Left forelimb (tissue), 1 donor: ENCODE measurements at regions not wholly inside any gene's neighbourhood (a gene's known extent, or its start where the extent isn't known, plus 50 kb on each side); places are given as distances from the start of the nearest gene placed in this dataset.
A peak's percentile ranks its signal among the peaks of the same experiment; 100 is the strongest.

Experiments
- DNase-seq: peaks from one replicate; pipeline ENCODE4 v3.0.0-alpha.2; 2018; ENCODE audit warnings: low spot score

GRCh38 chr20:48015141-48015910, 230.0 kb upstream of the SULF2 start:
- no peak for DNase-seq

DNA sequence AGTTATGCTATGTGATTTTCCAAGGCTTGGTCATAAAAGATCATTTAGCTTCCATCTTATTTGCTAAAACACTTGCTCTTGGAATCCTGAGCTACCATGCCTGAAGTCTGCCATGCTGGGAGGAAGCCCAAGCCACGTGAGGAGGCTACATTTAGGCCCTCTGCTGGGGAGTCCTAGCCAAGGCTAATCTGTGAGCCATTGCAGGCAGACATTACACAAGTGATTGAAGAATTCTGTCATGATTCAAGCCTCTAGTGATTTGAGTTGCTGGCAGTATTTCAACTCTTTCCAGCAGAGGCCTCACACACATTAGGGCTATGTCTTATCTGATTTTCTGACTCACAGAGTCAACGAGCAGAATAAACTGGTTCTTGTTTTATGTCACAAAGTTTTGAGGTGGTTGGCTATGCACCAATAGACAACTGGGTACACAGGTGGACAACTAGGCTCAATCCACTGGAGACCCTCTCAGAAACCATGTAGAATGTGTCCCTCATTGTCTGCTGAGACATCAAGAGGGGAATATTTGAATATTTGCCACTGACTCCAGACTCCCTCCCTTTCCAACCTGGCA, 227.2 kb upstream of the SULF2 start:
- DNase-seq: no peak

DNA sequence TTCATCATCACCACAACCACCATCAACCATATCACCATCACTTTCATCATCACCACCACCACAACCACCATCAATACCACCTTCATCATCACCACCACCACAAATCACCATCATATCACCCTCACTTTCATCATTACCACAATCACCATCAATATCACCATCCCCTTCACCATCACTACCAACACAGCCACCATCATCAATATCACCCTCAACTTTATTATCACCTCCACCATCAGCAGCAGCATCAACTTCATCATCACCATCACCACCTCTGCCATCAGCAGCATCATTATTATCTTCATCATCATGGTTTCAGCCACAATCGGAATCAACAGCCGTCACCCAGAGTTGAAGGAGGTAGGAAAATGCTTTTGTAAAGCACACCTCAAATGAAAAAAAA, 225.7 kb upstream of the SULF2 start:
- no peak for DNase-seq

DNA sequence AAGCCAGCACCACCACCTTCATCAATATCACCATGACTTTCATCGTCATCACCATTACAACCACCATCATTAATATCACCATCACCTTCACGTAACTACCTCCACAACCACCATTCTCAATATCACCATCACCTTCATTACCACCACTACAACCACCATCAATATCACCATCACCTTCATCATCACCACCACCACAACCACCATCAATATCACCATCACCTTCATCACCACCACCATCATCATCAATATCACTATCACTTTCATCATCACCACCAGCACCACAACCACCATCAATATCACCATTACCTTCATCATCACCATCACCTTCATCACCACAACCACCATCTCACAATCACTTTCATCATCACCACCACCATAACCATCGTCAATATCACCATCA, 225.3 kb upstream of the SULF2 start:
- DNase-seq: no peak

- no peak for DNase-seq
Observed at GRCh38 chr20:48008850-48009515, 223.7 kb upstream of the SULF2 start.

GRCh38 chr20:48007351-48007750, 222.1 kb upstream of the SULF2 start:
- no peak for DNase-seq

DNA sequence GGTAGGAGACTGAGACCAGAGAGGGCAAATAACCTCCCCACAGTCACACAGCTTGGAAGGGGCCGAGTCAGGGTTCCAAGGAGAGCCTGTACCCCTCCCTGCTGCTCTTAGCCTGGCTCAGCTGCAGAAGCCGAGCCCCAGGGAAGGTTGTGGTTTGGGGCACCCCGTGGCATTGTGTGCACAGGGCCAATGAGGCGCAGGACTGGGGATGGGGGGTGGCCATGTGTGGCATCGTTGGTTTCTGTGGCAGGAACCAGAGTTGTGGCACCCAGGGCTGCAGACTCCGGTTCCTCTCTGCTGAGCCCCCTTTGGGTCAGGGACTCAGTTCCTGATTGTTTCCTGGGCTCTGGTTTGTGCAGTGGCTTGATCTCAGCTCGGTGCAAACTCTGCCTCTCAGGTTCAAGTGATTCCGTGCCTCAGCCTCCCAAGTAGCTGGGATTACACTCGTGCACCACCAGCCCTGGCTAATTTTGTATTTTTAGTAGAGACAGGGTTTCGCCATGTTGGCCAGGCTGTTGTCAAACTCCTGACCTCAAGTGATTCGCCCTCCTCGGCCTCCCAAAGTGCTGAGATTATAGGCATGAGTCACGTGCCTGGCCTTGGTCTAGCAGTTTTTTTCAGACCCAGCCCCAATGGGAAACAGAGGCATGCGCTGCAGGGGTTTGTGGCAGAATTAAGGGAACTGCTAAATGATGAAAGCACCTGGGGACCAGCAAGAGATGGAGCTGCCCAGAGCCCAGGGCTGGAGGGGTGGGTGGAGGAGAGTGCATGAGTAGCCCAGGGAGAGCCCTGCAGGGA, 221.0 kb upstream of the SULF2 start:
- no peak for DNase-seq

DNA sequence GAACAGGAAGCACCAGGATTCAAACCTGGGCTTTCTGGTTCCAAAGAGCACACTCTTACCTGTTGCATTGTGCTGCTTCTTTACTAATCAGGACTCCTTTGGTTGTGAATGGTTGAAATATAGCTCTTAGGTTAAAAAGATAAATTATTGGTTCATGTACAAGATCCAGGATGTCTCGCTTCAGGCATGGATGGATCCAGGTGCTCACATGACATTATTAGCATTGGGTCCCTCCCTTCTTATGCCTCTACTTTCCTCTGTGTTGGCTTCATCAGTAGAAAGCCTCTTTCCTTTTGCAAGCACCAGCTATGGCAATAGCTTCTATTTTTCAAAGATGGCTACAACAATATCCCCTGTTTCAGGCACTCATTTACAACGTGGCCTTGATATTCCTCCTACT, 217.7 kb upstream of the SULF2 start:
- DNase-seq: no peak

GRCh38 chr20:48002517-48002970, 217.3 kb upstream of the SULF2 start:
- no peak for DNase-seq

GRCh38 chr20:47999166-47999565, 213.9 kb upstream of the SULF2 start:
- DNase-seq: no peak

GRCh38 chr20:47998736-47999135, 213.5 kb upstream of the SULF2 start:
- DNase-seq: no peak

DNA sequence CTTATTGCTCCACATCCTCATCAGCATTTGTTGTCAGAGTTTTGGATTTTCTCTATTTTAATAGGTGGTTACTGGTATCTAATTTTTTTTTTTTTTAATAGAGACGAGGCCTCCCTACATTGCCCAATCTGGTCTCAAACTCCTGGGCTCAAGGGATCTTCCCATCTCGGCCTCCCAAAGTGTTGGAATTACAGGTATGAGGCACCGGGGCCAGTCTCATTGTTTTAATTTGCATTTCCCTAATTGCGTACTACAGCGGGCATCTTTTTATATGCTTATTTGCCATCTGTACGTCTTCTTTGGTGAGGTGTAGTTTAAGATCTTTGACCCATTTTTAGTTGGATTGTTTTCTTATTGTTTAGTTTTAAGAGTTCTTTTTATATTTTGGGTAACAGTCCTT, 210.4 kb upstream of the SULF2 start:
- DNase-seq: no peak

GRCh38 chr20:47993817-47994216, 208.5 kb upstream of the SULF2 start:
- no peak for DNase-seq

- no peak for DNase-seq
Observed at GRCh38 chr20:47993035-47993755, 207.9 kb upstream of the SULF2 start.

DNA sequence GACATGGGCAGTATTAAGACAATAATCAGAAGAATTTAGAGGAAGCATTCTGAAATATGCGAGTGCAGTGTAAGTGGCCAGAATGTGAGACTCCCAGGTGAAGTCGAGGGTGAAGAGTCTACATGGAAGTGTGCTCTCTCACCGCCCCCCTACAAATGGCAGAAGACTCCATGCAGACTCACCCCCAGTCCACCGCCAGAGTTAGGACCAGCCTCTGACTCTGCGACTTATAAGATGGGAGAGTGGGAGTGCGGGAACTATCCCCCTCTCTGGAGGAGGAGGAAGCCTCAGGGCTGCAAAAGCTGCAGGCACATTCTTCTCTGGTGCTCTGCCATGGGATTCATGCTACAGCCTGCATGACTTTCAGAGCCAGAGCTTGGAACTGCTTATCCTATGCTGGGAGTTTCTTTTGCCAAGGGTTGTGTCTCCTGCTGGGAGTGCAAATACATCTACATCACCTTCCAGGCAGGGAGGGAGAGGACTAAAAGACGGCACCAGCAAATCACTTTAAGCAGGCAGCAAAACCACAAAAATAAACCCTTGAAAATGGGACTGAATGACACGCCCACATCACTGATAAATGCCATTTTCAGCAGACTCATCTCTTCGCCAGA, 206.7 kb upstream of the SULF2 start:
- no peak for DNase-seq

GRCh38 chr20:47990507-47991150, 205.3 kb upstream of the SULF2 start:
- no peak for DNase-seq

- DNase-seq: no peak
Observed at GRCh38 chr20:47989957-47990356, 204.7 kb upstream of the SULF2 start.

DNA sequence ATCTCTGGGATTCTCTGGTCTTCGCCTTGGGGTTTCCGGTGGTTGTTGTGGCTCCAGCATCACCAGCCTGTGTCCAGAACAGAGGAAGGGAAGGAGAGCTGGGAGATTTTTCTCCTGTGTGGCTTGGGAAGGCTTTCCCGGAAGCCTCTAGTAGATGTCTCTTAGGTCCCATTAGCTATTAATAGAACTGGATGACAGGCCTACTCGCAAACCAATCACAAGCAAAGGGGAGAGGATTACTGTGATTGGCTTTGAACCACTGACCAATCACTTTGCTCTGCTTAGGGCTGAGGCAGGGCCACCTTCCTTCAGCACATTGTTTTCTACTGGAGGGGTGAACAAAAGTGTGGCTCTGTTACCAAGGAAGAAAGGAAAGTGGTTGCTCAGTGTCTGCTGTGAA, 203.4 kb upstream of the SULF2 start:
- DNase-seq: no peak

DNA sequence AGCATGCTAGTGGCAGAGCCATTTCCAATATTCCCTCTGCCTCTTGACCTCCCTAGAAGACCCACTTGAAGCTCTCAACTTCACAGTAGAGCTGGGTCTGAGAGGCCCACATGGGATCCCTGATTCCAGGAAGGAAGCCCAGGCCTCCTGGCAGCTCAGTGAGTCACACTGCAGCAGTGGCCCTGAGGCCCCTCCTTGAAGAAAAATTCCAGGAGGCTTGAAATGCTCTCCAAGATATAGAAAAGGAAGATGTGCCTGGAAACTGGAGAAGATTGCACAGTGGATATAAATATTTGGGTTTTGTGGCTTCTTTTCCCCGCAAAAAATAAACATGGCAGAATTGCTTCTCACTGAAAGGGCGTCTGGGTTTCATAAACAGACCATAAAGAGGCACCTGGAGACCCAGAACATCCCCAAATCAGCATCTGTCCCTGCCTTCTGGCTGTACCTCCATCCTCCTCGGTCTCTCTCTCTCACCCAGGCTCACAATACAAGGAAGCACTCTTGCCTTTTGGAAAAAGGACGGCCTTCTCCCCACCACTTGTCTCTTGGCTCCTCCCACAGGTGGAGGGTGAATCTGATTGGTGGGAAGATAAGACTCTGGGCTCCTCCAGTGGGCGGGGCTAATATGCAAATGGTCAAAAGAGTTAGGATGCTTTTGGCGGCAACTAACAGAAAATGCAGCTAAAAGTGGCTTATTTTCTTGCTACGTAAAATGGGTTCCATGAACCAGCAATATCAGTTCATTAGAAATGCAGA, 200.0 kb upstream of the SULF2 start:
- peak; percentile 53 for DNase-seq

- DNase-seq: peak; percentile 48
Observed at GRCh38 chr20:47984437-47984836, 199.2 kb upstream of the SULF2 start.
